ENCODE measurements at regions not wholly inside any gene's neighbourhood (a gene's known extent, or its start where the extent isn't known, plus 50 kb on each side); places are given as distances from the start of the nearest gene placed in this dataset.

DNA sequence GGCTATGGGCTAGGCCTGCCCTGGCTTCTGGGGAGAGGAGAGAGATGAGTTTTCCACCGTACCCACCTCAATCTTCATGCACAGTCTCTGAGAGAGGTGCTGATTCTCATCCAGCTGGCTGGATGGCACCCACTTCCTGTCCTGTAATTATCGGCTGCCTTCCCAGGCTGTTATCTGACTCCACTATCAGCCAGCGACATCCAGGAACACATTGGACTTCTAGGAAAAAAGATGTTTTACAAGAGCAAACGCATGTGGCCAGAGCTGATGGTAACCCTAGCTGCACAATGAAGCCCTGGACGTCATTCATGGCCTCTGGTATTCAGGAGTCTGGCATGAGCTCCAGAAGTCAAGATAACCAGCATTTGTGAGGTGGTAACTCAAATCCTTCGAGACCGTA lies 137.4 kb downstream of the EHF start:
- Histone ChIP-seq H3K27ac (no peak overlapping the region), H3K4me1 (no peaks in the 10 kb centered on the region), H3K27me3 (no peaks in the 10 kb centered on the region), H3K9me3 (no peaks in the 10 kb centered on the region), H3K4me3 (no peak overlapping the region), H3K36me3 (no peaks in the 10 kb centered on the region)
- DNase-seq = no peak
- intact Hi-C loops (cut with DNase I; ENCODE audit: low total_unique reads) = no loop called here
- TF ChIP-seq, protein P1, sequence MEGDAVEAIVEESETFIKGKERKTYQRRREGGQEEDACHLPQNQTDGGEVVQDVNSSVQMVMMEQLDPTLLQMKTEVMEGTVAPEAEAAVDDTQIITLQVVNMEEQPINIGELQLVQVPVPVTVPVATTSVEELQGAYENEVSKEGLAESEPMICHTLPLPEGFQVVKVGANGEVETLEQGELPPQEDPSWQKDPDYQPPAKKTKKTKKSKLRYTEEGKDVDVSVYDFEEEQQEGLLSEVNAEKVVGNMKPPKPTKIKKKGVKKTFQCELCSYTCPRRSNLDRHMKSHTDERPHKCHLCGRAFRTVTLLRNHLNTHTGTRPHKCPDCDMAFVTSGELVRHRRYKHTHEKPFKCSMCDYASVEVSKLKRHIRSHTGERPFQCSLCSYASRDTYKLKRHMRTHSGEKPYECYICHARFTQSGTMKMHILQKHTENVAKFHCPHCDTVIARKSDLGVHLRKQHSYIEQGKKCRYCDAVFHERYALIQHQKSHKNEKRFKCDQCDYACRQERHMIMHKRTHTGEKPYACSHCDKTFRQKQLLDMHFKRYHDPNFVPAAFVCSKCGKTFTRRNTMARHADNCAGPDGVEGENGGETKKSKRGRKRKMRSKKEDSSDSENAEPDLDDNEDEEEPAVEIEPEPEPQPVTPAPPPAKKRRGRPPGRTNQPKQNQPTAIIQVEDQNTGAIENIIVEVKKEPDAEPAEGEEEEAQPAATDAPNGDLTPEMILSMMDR (IDR thresholded peaks at IDR 0.05) = no peak

DNA sequence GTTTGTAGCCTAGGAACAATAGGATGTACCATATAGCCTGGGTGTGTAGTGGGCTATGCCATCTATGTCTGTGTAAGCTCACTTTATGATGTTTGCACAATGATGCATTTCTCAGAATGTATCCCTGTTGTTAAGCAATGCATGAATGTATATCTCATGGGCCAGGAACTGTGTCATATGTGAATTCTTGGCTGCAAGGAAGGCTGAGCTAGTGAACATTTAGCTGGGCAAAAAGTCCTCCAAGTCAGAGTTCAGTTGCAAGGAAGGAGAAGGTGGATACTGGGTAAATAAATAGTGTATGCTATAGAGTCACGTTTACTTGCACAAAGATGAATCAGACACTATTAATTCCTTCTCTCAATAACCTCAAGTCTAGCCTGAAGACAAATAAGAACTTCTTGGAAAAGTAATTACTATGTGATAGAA lies 136.1 kb downstream of the EHF start:
- no peaks in the 10 kb centered on the region for H3K9me3 ChIP-seq
- H3K36me3 ChIP-seq = no peaks in the 10 kb centered on the region
- TF ChIP-seq, protein P1 (IDR thresholded peaks at IDR 0.05) = no peak
- H3K4me3 ChIP-seq = no peak overlapping the region
- no peak overlapping the region for H3K27ac ChIP-seq
- peaks cover 0 to under 1% (median 0%) of the 10 kb centered on the region in 4 donors for H3K4me1 ChIP-seq
- intact Hi-C loops (cut with DNase I; ENCODE audit: low total_unique reads) = no loop called here
- no peaks in the 10 kb centered on the region for H3K27me3 ChIP-seq
- DNase-seq = no peak

DNA sequence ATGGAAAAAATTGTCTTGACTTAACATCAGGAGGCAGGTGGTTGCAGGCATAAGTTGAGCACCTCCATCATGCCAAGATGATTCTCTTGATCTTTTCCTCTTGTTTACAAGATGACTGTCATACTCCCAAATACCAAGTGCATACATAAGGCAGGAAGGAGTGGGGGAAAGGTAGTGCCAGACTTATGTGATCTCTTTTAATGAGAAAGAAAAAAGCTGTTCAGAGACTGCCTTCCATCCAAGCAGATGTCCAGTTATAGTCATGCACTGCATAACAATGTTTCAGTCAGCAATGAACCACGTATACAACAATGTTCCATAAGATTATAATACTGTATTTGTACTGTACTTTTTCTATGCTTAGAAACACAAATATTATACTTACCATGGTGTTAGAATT lies 135.7 kb downstream of the EHF start:
- no peak for DNase-seq
- TF ChIP-seq, protein P1 (IDR thresholded peaks at IDR 0.05) = no peak
- no peaks in the 10 kb centered on the region for H3K27me3 ChIP-seq
- intact Hi-C loops (cut with DNase I; ENCODE audit: low total_unique reads) = no loop called here
- H3K4me3 ChIP-seq = no peak overlapping the region
- no peaks in the 10 kb centered on the region for H3K36me3 ChIP-seq
- H3K27ac ChIP-seq = no peak overlapping the region
- no peaks in the 10 kb centered on the region for H3K9me3 ChIP-seq
- H3K4me1 ChIP-seq = peaks cover 0 to 5% (median 2%) of the 10 kb centered on the region in 4 donors

DNA sequence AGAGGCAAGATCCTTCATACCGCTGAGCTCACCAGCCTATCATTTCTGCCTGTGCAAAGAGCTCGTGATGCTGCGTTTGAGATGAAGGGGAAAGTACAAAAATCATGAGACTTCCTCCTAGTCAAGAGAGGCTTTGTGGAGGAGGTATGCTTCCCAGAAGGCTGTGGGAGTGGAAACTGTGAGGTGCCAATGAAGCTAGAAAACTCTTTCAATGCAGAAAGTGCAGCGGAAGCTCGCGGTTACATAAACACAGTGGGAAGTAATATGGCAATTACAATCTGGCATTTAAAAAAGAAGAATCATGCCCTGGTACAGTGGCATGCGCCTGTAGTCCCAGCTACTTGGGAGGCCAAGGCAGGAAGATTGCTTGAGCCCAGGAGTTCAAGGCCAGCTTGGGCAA lies 134.8 kb downstream of the EHF start:
- no peak overlapping the region for H3K4me3 ChIP-seq
- DNase-seq = no peak
- no peaks in the 10 kb centered on the region for H3K27me3 ChIP-seq
- TF ChIP-seq, protein P1 (IDR thresholded peaks at IDR 0.05) = no peak
- intact Hi-C loops (cut with DNase I; ENCODE audit: low total_unique reads) = no loop called here
- no peaks in the 10 kb centered on the region for H3K9me3 ChIP-seq
- H3K27ac ChIP-seq = no peak overlapping the region
- H3K4me1 ChIP-seq = peaks cover 0 to 11% (median 3%) of the 10 kb centered on the region in 4 donors
- H3K36me3 ChIP-seq = no peaks in the 10 kb centered on the region

DNA sequence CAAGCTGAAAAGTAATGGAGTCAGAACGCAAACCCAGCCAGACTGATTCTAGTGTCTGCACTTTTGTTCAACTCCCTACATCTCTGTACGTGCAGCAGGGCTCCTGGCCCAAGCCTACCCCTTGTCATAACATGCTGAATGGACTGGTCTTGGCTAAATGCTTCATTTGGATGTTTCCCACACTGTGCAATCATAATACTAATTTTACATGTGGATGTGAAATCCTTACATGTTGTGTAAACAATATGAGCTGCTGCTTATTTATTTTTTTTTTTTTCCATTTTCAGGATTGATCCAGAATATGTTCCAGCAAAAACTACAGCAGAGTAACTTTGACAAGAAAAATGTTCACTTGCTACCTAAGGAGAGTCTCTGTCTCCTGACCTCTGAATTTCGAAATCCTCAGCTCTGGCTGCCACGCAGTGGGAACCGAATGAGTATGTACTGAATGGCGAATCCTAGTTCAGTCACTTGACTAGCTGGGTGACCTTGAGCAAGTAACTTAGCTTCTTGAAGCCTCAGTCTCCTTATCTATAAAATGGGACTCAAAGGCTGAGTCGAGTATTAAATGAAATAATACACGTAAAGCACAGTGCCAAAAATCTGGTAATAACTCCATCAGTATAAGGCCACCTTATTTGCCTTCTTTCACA lies 133.4 kb downstream of the EHF start:
- TF ChIP-seq, protein P1 (IDR thresholded peaks at IDR 0.05) = no peak
- Histone ChIP-seq H3K36me3 (no peaks in the 10 kb centered on the region), H3K4me3 (no peak overlapping the region), H3K27ac (no peak overlapping the region), H3K27me3 (no peaks in the 10 kb centered on the region), H3K4me1 (peaks cover 0 to 17% (median 10%) of the 10 kb centered on the region in 4 donors), H3K9me3 (no peaks in the 10 kb centered on the region)
- DNase-seq = peak in 1 of 2 donors; percentile 41
- intact Hi-C loops (cut with DNase I; ENCODE audit: low total_unique reads) = no loop called here

All from tibial artery (tissue), 4 donors.